ENCODE measurements at regions not wholly inside any gene's neighbourhood (a gene's known extent, or its start where the extent isn't known, plus 50 kb on each side); places are given as distances from the start of the nearest gene placed in this dataset.

- no peak for DNase-seq
These were observed 55.9 kb upstream of the NT5C1B start for GRCh38 chr2:18645315-18645714.

- no peak for DNase-seq
These were observed 54.7 kb upstream of the NT5C1B start for GRCh38 chr2:18644115-18644462.

GRCh38 chr2:18643326-18644114 lies 54.2 kb upstream of the NT5C1B start:
- DNase-seq: no peak

GRCh38 chr2:18641823-18642222 lies 52.5 kb upstream of the NT5C1B start:
- DNase-seq: no peak

- no peak for DNase-seq
These were observed 50.5 kb upstream of the NT5C1B start for GRCh38 chr2:18639756-18640453.

Measured in skin of body (tissue), 1 donor.